ENCODE measurements at regions not wholly inside any gene's neighbourhood (a gene's known extent, or its start where the extent isn't known, plus 50 kb on each side); places are given as distances from the start of the nearest gene placed in this dataset.

- Histone ChIP-seq H3K4me1 (no peaks in the 10 kb centered on the region), H3K27me3 (ENCODE audit: low read depth) (no peaks in the 10 kb centered on the region), H3K27ac (no peak overlapping the region), H3K4me3 (no peak overlapping the region), H3K36me3 (no peaks in the 10 kb centered on the region), H3K9me3 (no peaks in the 10 kb centered on the region)
- DNase-seq, result no peak
- no peak for ATAC-seq
- no peak for TF ChIP-seq CTCF (IDR thresholded peaks at IDR 0.05)
- intact Hi-C loops (cut with DNase I), result no loop called here
Observed at GRCh38 chr6:2496291-2496690, 250.9 kb upstream of the GMDS start.

DNA sequence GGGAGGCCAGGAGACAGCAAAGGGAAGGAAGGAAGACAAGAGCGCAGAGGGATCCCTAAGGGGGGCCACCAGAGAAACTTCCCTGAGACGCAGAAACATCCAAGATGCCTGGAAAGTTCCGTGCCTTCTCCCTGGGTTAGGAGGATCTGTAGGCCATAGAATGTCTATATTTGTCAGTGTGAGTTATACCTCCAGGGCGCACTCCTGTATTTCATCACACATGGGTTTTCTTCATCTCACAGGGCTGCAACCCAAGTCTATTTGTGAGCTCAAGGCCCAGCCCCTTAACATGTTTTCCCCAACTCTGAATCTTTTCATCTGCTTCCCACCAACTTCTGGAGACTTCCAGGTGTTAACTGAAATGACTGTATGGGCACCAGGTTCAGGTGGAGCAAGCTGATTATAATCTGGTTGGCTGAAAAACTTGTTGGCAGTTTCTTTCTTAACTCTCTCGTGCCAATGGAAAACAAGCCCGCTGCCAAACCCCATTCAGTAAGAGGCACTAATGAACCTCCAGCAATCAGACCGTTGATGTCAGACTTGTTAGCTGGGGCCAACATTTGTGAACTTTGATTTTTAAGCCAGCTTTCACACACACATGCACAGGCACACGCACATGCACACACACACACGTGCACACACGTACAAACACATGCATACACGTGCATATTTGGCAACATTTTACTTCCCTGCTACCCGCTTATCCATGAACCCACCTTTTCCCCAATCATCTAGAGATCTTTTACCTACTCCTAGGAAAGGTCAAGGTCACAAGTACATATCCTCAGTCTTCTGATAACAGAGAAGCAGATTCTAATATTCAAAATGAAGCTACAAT lies 247.5 kb upstream of the GMDS start:
- Histone ChIP-seq H3K27me3 (ENCODE audit: low read depth) (no peaks in the 10 kb centered on the region), H3K4me3 (no peak overlapping the region), H3K36me3 (no peaks in the 10 kb centered on the region), H3K27ac (no peak overlapping the region), H3K4me1 (no peaks in the 10 kb centered on the region), H3K9me3 (no peaks in the 10 kb centered on the region)
- DNase-seq, result no peak
- no peak for ATAC-seq
- intact Hi-C loops (cut with DNase I), result no loop called here
- no peak for TF ChIP-seq CTCF (IDR thresholded peaks at IDR 0.05)

DNA sequence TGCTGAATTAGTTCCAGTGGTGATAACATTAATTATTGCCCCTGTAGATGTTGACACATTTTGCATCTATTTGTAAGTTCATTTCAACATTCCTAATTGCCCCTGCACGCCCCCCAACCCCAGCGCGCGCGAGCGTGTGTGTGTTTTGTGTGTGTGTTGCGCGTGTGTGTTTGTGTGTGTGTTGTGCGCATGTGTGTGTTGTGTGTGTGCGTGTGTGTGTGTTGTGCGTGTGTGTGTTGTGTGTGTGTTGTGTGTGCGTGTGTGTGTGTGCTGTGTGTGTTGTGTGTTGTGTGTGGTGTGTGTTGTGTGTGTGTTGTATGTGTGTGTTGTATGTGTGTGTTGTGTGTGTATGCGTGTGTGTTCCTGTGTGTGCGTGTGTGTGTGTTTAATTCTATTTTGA lies 245.7 kb upstream of the GMDS start:
- H3K27me3 ChIP-seq (ENCODE audit: low read depth), result no peaks in the 10 kb centered on the region
- H3K4me1 ChIP-seq, result no peaks in the 10 kb centered on the region
- no peak for ATAC-seq
- no peaks in the 10 kb centered on the region for H3K36me3 ChIP-seq
- H3K4me3 ChIP-seq, result no peak overlapping the region
- H3K27ac ChIP-seq, result no peak overlapping the region
- TF ChIP-seq CTCF (IDR thresholded peaks at IDR 0.05), result no peak
- intact Hi-C loops (cut with DNase I), result no loop called here
- no peak for DNase-seq
- H3K9me3 ChIP-seq, result no peaks in the 10 kb centered on the region

GRCh38 chr6:2488578-2488977 lies 243.2 kb upstream of the GMDS start:
- intact Hi-C loops (cut with DNase I), result no loop called here
- no peak for ATAC-seq

DNA sequence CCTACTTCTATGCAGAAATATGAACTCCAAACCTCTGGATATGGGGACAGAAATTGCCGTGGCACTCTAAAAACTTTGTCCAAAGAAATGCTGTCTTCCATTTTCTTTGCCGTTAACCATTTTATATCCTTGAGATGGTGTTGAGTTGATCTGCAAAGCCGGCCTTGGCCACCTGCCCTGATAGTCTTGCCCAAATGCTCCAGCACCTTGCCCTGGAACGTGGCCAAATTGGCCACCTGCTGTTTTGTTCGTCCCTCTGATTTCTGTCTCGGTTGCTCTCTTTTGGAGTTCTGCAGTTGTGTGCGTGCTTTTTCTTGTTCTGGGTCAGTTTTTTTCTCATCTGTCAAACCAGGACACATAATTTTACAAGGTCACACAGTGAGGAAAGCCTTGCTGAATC lies 239.7 kb upstream of the GMDS start:
- ATAC-seq (no peak), DNase-seq (no peak)
- Histone ChIP-seq H3K4me3 (no peak overlapping the region), H3K27ac (no peak overlapping the region), H3K27me3 (ENCODE audit: low read depth) (no peaks in the 10 kb centered on the region), H3K36me3 (no peaks in the 10 kb centered on the region), H3K9me3 (peaks cover 9% of the 10 kb centered on the region), H3K4me1 (no peaks in the 10 kb centered on the region)
- intact Hi-C loops (cut with DNase I), result no loop called here
- TF ChIP-seq CTCF (IDR thresholded peaks at IDR 0.05), result no peak

More at GRCh38 chr6:2488578-2488977, 243.2 kb upstream of the GMDS start:
- no peak for DNase-seq
- no peak for TF ChIP-seq CTCF (IDR thresholded peaks at IDR 0.05)
- no peaks in the 10 kb centered on the region for H3K9me3 ChIP-seq
- no peaks in the 10 kb centered on the region for H3K4me1 ChIP-seq
- H3K27me3 ChIP-seq (ENCODE audit: low read depth), result no peaks in the 10 kb centered on the region
- no peaks in the 10 kb centered on the region for H3K36me3 ChIP-seq
- no peak overlapping the region for H3K4me3 ChIP-seq
- H3K27ac ChIP-seq, result no peak overlapping the region

All from lower lobe of right lung (tissue), 2 donors.